Tibial nerve (tissue), 4 donors: ENCODE measurements at regions not wholly inside any gene's neighbourhood (a gene's known extent, or its start where the extent isn't known, plus 50 kb on each side); places are given as distances from the start of the nearest gene placed in this dataset.
A peak's percentile ranks its signal among the peaks of the same experiment; 100 is the strongest.

Experiments
- DNase-seq, 2 donors: peaks; one replicate each; pipeline ENCODE4 v3.0.0-alpha.2; 2019; ENCODE audit warnings: low spot score in 2 of 2
- H3K27ac ChIP-seq, 4 donors: fragments of 200-600 bp; sonication (generic) in 3 of 4; one replicate each; pipeline ENCODE4 v1.5.1; 2017 to 2019; ENCODE audit warnings: mild to moderate bottlenecking in 1 of 4
- H3K27me3 ChIP-seq, 2 donors: fragments of 200-600 bp; sonication (generic) in 1 of 2; one replicate each; pipeline versions ENCODE4 v1.5.1 to v1.6.0; 2017 to 2019
- H3K36me3 ChIP-seq, 3 donors: fragments of 200-600 bp; sonication (generic); one replicate each; pipeline ENCODE4 v1.5.1; 2018 to 2019
- H3K4me1 ChIP-seq, 4 donors: fragments of 200-600 bp; sonication (generic) in 3 of 4; one replicate each; pipeline ENCODE4 v1.5.1; 2017 to 2019
- H3K4me3 ChIP-seq, 4 donors: fragments of 200-600 bp; sonication (generic) in 3 of 4; one replicate each; pipeline ENCODE4 v1.5.1; 2017 to 2019; ENCODE audit warnings: mild to moderate bottlenecking in 1 of 4, moderate library complexity in 1 of 4
- H3K9me3 ChIP-seq, 4 donors: fragments of 200-600 bp; sonication (generic) in 3 of 4; one replicate each; pipeline ENCODE4 v1.5.1; 2017 to 2019
- EP300 ChIP-seq, 2 donors: sonication (generic); formaldehyde crosslinking; IDR thresholded peaks; one replicate each; pipeline ENCODE4 v1.6.1; 2017; ENCODE audit warnings: antibody characterized with exemption in 2 of 2, mild to moderate bottlenecking in 1 of 2
- POLR2A ChIP-seq, 2 donors: fragments of 450-650 bp; IDR thresholded peaks; one replicate each; pipeline ENCODE4 v1.6.1; 2017; ENCODE audit warnings: antibody characterized with exemption in 2 of 2, mild to moderate bottlenecking in 2 of 2, moderate library complexity in 2 of 2
- WGBS, 2 donors: methylation state at CpG; one replicate each; pipeline ENCODE4 v1.1.5; 2018; 5-methylcytosine and 5-hydroxymethylcytosine counted together
- TF ChIP-seq, protein P1 (sequence below), 5 experiments: fragments of 200-600 bp in 3 of 5; fragments of 450-650 bp in 2 of 5; sonication (generic) in 3 of 5; IDR thresholded peaks; one replicate each; pipeline ENCODE4 v1.5.1; 2016 to 2019; ENCODE audit warnings: antibody characterized with exemption in 5 of 5, mild to moderate bottlenecking in 3 of 5, moderate library complexity in 2 of 5

GRCh38 chr2:7612969-7613368 lies 695.8 kb downstream of the RNF144A start:
- H3K27ac ChIP-seq, result no peak overlapping the region
- no peak overlapping the region for H3K4me3 ChIP-seq
- no peaks in the 10 kb centered on the region for H3K4me1 ChIP-seq
- no peaks in the 10 kb centered on the region for H3K36me3 ChIP-seq
- no peak for DNase-seq
- TF ChIP-seq EP300 (IDR thresholded peaks at IDR 0.05) (no peak), POLR2A (IDR thresholded peaks at IDR 0.05) (no peak)
- TF ChIP-seq, protein P1, sequence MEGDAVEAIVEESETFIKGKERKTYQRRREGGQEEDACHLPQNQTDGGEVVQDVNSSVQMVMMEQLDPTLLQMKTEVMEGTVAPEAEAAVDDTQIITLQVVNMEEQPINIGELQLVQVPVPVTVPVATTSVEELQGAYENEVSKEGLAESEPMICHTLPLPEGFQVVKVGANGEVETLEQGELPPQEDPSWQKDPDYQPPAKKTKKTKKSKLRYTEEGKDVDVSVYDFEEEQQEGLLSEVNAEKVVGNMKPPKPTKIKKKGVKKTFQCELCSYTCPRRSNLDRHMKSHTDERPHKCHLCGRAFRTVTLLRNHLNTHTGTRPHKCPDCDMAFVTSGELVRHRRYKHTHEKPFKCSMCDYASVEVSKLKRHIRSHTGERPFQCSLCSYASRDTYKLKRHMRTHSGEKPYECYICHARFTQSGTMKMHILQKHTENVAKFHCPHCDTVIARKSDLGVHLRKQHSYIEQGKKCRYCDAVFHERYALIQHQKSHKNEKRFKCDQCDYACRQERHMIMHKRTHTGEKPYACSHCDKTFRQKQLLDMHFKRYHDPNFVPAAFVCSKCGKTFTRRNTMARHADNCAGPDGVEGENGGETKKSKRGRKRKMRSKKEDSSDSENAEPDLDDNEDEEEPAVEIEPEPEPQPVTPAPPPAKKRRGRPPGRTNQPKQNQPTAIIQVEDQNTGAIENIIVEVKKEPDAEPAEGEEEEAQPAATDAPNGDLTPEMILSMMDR (IDR thresholded peaks at IDR 0.05), result no peak
- H3K9me3 ChIP-seq, result no peaks in the 10 kb centered on the region
- WGBS, 2 donors, result 63 to 66% methylated on average over 3 of the region's 3 CpGs
- no peaks in the 10 kb centered on the region for H3K27me3 ChIP-seq

GRCh38 chr2:7613831-7614230 lies 696.6 kb downstream of the RNF144A start:
- WGBS, 2 donors, result 89 to 92% methylated on average over 6 of the region's 6 CpGs
- H3K27ac ChIP-seq, result no peak overlapping the region
- H3K36me3 ChIP-seq, result no peaks in the 10 kb centered on the region
- no peak overlapping the region for H3K4me3 ChIP-seq
- H3K4me1 ChIP-seq, result no peaks in the 10 kb centered on the region
- H3K27me3 ChIP-seq, result no peaks in the 10 kb centered on the region
- no peaks in the 10 kb centered on the region for H3K9me3 ChIP-seq
- no peak for DNase-seq
- TF ChIP-seq, protein P1 (IDR thresholded peaks at IDR 0.05), result no peak
- no peak for TF ChIP-seq POLR2A (IDR thresholded peaks at IDR 0.05)
- no peak for TF ChIP-seq EP300 (IDR thresholded peaks at IDR 0.05)

GRCh38 chr2:7618031-7618430 lies 700.8 kb downstream of the RNF144A start:
- Histone ChIP-seq H3K9me3 (no peaks in the 10 kb centered on the region), H3K27ac (no peak overlapping the region), H3K4me1 (no peaks in the 10 kb centered on the region), H3K4me3 (no peak overlapping the region), H3K36me3 (no peaks in the 10 kb centered on the region), H3K27me3 (no peaks in the 10 kb centered on the region)
- no peak for DNase-seq
- 59 to 65% methylated on average over 3 of the region's 3 CpGs for WGBS, 2 donors
- TF ChIP-seq POLR2A (IDR thresholded peaks at IDR 0.05) (no peak), EP300 (IDR thresholded peaks at IDR 0.05) (no peak)
- TF ChIP-seq, protein P1 (IDR thresholded peaks at IDR 0.05), result no peak

DNA sequence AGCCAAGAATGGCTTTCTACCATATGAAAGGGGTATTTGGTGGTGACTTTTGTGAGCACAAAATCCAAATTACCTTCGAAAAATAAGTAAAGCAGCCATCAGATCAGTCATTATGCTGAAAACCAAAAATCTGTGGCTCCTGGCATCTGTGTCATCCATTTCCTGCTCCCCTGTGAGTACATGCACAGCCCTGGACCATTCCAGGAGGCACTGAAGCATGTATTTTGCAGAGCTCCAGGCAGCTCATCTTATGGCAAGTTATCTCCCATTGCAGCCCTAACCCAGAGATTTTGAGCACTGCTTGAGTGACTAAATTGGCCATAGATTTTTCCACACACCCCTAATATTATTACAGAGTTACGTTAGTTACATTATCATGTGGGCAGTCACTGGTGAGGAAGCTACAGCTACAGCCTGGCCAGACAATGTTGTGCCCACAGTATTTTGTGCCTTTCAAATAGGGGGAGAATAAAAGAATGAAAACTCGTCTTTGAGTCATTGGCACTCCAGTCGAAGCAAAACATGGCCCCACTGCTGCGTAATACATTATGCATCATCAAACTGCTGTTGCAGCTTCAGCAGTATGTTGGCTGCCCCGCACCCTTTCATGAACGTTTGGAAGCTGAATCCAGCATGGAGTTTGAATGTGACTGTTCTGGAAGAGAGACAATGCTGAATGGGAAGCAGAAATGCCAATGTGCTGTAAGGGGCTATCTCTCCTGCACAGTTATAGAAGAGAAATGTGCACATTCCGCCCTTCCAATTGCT lies 702.2 kb downstream of the RNF144A start:
- no peak for TF ChIP-seq POLR2A (IDR thresholded peaks at IDR 0.05)
- no peak for TF ChIP-seq EP300 (IDR thresholded peaks at IDR 0.05)
- TF ChIP-seq, protein P1 (IDR thresholded peaks at IDR 0.05), result no peak
- Histone ChIP-seq H3K4me3 (no peak overlapping the region), H3K27ac (no peak overlapping the region), H3K27me3 (no peaks in the 10 kb centered on the region), H3K36me3 (no peaks in the 10 kb centered on the region), H3K9me3 (no peaks in the 10 kb centered on the region), H3K4me1 (no peaks in the 10 kb centered on the region)
- 46 to 50% methylated on average over 8 of the region's 8 CpGs for WGBS, 2 donors
- DNase-seq, result no peak

DNA sequence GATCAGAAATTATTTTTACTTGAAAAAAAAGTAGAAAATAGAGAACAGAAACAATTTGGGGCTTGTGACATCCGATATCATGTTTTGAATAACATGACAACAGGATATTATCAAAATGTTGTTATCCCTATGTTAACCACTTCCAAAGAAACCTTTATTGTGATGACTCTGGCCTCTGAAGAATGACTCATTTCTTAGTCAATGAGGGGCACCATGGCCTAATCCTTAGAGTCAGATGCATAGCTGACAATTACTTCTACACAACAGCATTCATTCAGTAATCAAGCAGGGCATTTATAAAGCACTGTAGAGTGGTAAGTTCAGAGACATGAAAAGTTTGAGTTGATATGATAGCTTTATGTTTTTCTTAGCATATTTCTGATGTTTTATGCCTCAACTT lies 703.0 kb downstream of the RNF144A start:
- Histone ChIP-seq H3K4me3 (no peak overlapping the region), H3K4me1 (no peaks in the 10 kb centered on the region), H3K36me3 (no peaks in the 10 kb centered on the region), H3K27ac (peak overlapping the region in 1 of 4 donors; percentile 24), H3K9me3 (no peaks in the 10 kb centered on the region), H3K27me3 (no peaks in the 10 kb centered on the region)
- 51 to 57% methylated on average over 1 of the region's 1 CpG for WGBS, 2 donors
- TF ChIP-seq, protein P1 (IDR thresholded peaks at IDR 0.05), result no peak
- no peak for TF ChIP-seq EP300 (IDR thresholded peaks at IDR 0.05)
- no peak for TF ChIP-seq POLR2A (IDR thresholded peaks at IDR 0.05)
- no peak for DNase-seq
